ENCODE measurements at regions not wholly inside any gene's neighbourhood (a gene's known extent, or its start where the extent isn't known, plus 50 kb on each side); places are given as distances from the start of the nearest gene placed in this dataset.
"Not testable (repeated sequence)": the region's sequence is repeated elsewhere in the genome, so short reads cannot be mapped to it uniquely, and the experiment has no call there.

DNA sequence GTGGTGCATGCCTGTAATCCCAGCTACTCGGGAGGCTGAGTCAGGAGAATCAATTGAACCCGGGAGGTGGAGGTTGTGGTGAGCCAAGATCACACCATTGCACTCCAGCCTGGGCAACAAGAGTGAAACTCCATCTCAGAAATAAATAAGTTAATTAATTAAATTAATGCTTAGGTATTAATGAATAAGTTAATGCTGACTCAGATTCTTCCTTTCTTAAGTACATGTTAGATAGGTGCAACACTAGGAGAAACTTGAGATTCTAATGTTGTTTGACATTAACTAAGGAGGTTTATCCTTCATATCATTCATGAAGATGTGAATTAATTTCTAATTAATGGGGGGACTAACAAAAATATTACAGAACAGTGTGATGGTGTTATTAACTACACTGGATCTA, 812.6 kb upstream of the SPRY2 start:
- in situ Hi-C loops (cut with MboI; ENCODE audit: low pct_unique_long_range_greater_than_20kb, low sequenced_read_pairs, unreplicated experiment): no loop called here
- TF ChIP-seq CTCF (IDR thresholded peaks at IDR 0.05; ENCODE audit: extremely low read depth, insufficient read depth, missing control alignments): no peak
- DNase-seq (ENCODE audit: low spot score): no peak

GRCh38 chr13:81148822-81149221, 807.9 kb upstream of the SPRY2 start:
- TF ChIP-seq CTCF (IDR thresholded peaks at IDR 0.05; ENCODE audit: extremely low read depth, insufficient read depth, missing control alignments): no peak
- DNase-seq (ENCODE audit: low spot score): no peak
- in situ Hi-C loops (cut with MboI; ENCODE audit: low pct_unique_long_range_greater_than_20kb, low sequenced_read_pairs, unreplicated experiment): no loop called here

DNA sequence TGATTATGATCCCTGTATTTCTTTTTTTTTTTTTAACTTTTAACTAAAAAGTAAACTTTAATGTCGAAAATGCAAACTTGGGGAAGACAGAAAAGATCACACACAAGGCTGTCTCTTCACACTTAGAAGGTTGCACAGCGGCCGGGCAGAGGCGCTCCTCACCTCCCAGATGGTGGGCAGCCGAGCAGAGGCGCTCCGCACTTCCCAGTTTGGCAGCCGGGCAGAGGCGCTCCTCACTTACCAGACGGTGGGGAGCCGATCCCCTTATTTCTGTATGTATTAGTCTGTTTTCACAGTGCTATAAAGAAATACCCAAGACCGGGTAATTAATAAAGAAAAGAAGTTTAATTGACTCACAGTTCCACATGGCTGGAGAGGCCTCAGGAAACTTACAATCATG, 805.6 kb upstream of the SPRY2 start:
- in situ Hi-C loops (cut with MboI; ENCODE audit: low pct_unique_long_range_greater_than_20kb, low sequenced_read_pairs, unreplicated experiment); DNase-seq (ENCODE audit: low spot score): not testable (repeated sequence)

DNA sequence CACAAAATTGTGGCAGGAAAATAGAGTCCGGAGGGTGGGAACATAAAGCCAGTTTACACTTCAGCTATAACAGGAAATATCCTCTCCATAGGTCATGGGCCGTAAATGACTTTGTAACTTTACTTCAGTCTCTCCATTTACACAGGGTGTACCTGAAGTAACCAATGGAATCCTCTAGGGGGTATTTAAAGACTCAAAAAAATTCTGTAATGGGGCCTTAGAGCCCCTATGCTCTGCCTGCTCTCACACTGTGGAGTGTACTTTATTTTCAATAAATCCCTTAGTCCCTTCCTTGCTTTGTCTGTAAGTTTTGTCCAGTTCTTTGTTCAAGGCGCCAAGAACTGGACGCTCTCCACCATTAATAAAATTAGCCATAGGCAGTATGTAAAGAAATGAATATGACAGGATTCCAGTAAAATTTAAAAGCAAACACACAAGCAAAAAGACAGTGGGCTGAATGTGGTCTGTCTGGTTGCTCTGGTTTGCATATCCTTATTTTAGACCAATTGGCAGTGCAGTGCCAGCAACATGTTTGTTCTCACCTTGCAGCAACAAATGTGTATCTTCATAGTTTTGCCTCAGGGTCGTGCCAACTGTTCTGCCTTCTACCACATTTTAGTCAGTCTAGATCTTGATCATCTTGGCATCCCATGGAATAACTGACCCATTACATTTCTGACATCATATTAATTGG, 801.5 kb upstream of the SPRY2 start:
- in situ Hi-C loops (cut with MboI; ENCODE audit: low pct_unique_long_range_greater_than_20kb, low sequenced_read_pairs, unreplicated experiment): no loop called here
- DNase-seq (ENCODE audit: low spot score): no peak
- TF ChIP-seq CTCF (IDR thresholded peaks at IDR 0.05; ENCODE audit: extremely low read depth, insufficient read depth, missing control alignments): no peak

- no peak for DNase-seq (ENCODE audit: low spot score)
- no peak for TF ChIP-seq CTCF (IDR thresholded peaks at IDR 0.05; ENCODE audit: extremely low read depth, insufficient read depth, missing control alignments)
- in situ Hi-C loops (cut with MboI; ENCODE audit: low pct_unique_long_range_greater_than_20kb, low sequenced_read_pairs, unreplicated experiment): no loop called here
Observed at GRCh38 chr13:81140675-81141074, 799.7 kb upstream of the SPRY2 start.

- in situ Hi-C loops (cut with MboI; ENCODE audit: low pct_unique_long_range_greater_than_20kb, low sequenced_read_pairs, unreplicated experiment): no loop called here
- DNase-seq (ENCODE audit: low spot score): no peak
- TF ChIP-seq CTCF (IDR thresholded peaks at IDR 0.05; ENCODE audit: extremely low read depth, insufficient read depth, missing control alignments): no peak
Observed at GRCh38 chr13:81139987-81140386, 799.1 kb upstream of the SPRY2 start.

GRCh38 chr13:81138353-81138980, 797.5 kb upstream of the SPRY2 start:
- TF ChIP-seq CTCF (IDR thresholded peaks at IDR 0.05; ENCODE audit: extremely low read depth, insufficient read depth, missing control alignments): no peak
- DNase-seq (ENCODE audit: low spot score): no peak
- in situ Hi-C loops (cut with MboI; ENCODE audit: low pct_unique_long_range_greater_than_20kb, low sequenced_read_pairs, unreplicated experiment): no loop called here
